ENCODE measurements at regions not wholly inside any gene's neighbourhood (a gene's known extent, or its start where the extent isn't known, plus 50 kb on each side); places are given as distances from the start of the nearest gene placed in this dataset.

DNA sequence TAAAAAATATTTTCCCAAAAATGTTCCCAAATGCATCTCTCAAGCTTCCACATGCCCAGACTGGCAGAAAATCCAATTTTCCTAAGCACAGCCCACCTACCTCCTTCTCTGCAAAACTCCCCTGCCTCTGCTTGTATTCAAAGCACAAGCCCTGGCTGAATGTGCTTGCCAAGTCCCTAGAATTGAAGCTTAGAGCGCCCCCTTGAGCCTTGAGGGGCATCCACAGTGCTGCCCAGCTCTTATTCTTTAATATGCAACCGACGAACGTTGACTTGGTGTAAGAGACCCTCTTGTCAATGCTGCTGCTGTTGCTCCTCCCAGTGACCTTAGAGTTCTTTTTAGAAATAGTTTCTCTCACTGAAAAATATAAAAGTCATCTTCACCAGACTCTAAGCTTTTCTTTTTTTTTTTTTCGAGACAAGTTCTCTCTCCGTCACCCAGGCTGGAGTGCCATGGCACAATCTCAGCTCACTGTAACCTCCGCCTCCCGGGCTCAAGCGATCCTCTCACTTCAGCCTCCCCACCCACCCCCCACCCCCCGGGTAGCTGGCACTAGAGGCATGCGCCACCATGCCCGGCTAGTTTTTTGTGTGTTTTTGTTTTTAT lies 63.5 kb upstream of the CAPRIN1 start:
- POLR2A ChIA-PET = interaction anchor here (0.7 kb wide), 3 partner anchors 183 to 948 kb away, joined by 3 to 4 read pairs (median 3); no protein-coding TSS in a partner anchor
- peak; percentile 91 for FAIRE-seq

DNA sequence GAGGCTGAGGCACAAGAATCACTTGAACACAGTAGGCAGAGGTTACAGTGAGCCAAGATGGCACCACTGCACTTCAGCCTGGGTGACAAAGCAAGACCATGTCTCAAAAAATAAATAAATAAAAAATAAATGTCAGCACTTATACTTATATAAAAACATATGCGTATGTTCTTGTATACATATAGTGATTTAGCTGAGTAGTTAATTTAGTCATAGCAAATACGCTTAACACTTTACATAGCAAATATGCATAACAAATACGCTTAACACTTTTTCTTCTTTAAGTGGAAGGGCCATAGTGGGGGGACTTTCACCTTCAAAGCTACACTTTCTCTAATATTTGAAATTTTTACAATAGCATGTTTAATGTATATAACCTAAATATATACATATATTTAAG lies 64.0 kb upstream of the CAPRIN1 start:
- H3K27ac ChIP-seq (ENCODE audit: insufficient read depth, low read depth, low read length) = no peak overlapping the region

More for the DNA sequence above, 63.5 kb upstream of the CAPRIN1 start:
- no peak for TF ChIP-seq POLR2AphosphoS5 (IDR thresholded peaks at IDR 0.05; ENCODE audit: insufficient read depth, low read depth, low read length)
- TF ChIP-seq, protein P1, sequence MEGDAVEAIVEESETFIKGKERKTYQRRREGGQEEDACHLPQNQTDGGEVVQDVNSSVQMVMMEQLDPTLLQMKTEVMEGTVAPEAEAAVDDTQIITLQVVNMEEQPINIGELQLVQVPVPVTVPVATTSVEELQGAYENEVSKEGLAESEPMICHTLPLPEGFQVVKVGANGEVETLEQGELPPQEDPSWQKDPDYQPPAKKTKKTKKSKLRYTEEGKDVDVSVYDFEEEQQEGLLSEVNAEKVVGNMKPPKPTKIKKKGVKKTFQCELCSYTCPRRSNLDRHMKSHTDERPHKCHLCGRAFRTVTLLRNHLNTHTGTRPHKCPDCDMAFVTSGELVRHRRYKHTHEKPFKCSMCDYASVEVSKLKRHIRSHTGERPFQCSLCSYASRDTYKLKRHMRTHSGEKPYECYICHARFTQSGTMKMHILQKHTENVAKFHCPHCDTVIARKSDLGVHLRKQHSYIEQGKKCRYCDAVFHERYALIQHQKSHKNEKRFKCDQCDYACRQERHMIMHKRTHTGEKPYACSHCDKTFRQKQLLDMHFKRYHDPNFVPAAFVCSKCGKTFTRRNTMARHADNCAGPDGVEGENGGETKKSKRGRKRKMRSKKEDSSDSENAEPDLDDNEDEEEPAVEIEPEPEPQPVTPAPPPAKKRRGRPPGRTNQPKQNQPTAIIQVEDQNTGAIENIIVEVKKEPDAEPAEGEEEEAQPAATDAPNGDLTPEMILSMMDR (IDR thresholded peaks at IDR 0.05; ENCODE audit: extremely low read depth in 1 of 2, insufficient read depth in 1 of 2, low read depth in 1 of 2, low read length in 2 of 2) = peak; percentile 90 to 91
- H2AFZ ChIP-seq (ENCODE audit: low read depth, low read length) = no peak overlapping the region
- no peak overlapping the region for H3K4me3 ChIP-seq (replicated peaks in 1 of 3; ENCODE audit: insufficient read depth in 1 of 3, low read depth in 1 of 3, low read length in 3 of 3)
- CTCF ChIA-PET = interaction anchor here (0.6 to 3.7 kb wide), 57 partner anchors 10 to 956 kb away, joined by 3 to 129 read pairs (median 4); partner anchors contain the start of gene ABTB2
- BruUV-seq (replicated peaks) = no TSS peak
- dilution Hi-C loops (cut with MboI; ENCODE audit: extremely low pct_ligation_motif_present, low sequenced_read_pairs) = no loop called here
- H3K4me2 ChIP-seq (ENCODE audit: insufficient read depth, low read length) = no peak overlapping the region
- intact Hi-C loops (cut with micrococcal nuclease) = loop anchor here (1.0 kb wide), 4 partner anchors 17 to 180 kb away; no protein-coding TSS in a partner anchor
- DNase-seq (ENCODE audit: low read depth, low spot score) = peak; percentile 80
- H3K36me3 ChIP-seq (ENCODE audit: control insufficient read depth in 2 of 2, extremely low read depth in 1 of 2, insufficient read depth in 2 of 2, low read length in 2 of 2) = no peaks in the 10 kb centered on the region
- no peak overlapping the region for H3K27ac ChIP-seq (ENCODE audit: insufficient read depth, low read depth, low read length)
- no peaks in the 10 kb centered on the region for H3K4me1 ChIP-seq (ENCODE audit: control insufficient read depth, extremely low read depth, insufficient read depth, low read length)
- no peak overlapping the region for H3K9ac ChIP-seq (replicated peaks; ENCODE audit: extremely low read depth, insufficient read depth, low read length)
- no peaks in the 10 kb centered on the region for H3K79me2 ChIP-seq (ENCODE audit: control insufficient read depth, insufficient read depth, low read length)
- peaks cover 2 to 3% of the 10 kb centered on the region in 2 experiments for H3K27me3 ChIP-seq (ENCODE audit: control insufficient read depth in 2 of 2, insufficient read depth in 2 of 2, low read length in 2 of 2)
- no peaks in the 10 kb centered on the region for H3K9me1 ChIP-seq (replicated peaks; ENCODE audit: control insufficient read depth, extremely low read depth, insufficient read depth, low read length)
- no peaks in the 10 kb centered on the region for H3K9me3 ChIP-seq (replicated peaks; ENCODE audit: control insufficient read depth, insufficient read depth, low read length)
- H4K20me1 ChIP-seq (replicated peaks; ENCODE audit: control insufficient read depth, extremely low read depth, insufficient read depth, low read length) = no peaks in the 10 kb centered on the region

More for the DNA sequence above, 64.0 kb upstream of the CAPRIN1 start:
- H3K9me3 ChIP-seq (replicated peaks; ENCODE audit: control insufficient read depth, insufficient read depth, low read length) = no peaks in the 10 kb centered on the region
- POLR2A ChIA-PET = interaction anchor here (0.7 kb wide), 3 partner anchors 182 to 948 kb away, joined by 3 to 4 read pairs (median 3); no protein-coding TSS in a partner anchor
- intact Hi-C loops (cut with micrococcal nuclease) = no loop called here
- no peak for DNase-seq (ENCODE audit: low read depth, low spot score)
- H3K27me3 ChIP-seq (ENCODE audit: control insufficient read depth in 2 of 2, insufficient read depth in 2 of 2, low read length in 2 of 2) = peaks cover 2 to 3% of the 10 kb centered on the region in 2 experiments
- CTCF ChIA-PET = interaction anchor here (0.6 to 3.7 kb wide), 58 partner anchors 9 to 956 kb away, joined by 3 to 129 read pairs (median 4); partner anchors contain the start of gene ABTB2
- no peaks in the 10 kb centered on the region for H3K79me2 ChIP-seq (ENCODE audit: control insufficient read depth, insufficient read depth, low read length)
- no peaks in the 10 kb centered on the region for H3K4me1 ChIP-seq (ENCODE audit: control insufficient read depth, extremely low read depth, insufficient read depth, low read length)
- no peak overlapping the region for H2AFZ ChIP-seq (ENCODE audit: low read depth, low read length)
- TF ChIP-seq POLR2AphosphoS5 (IDR thresholded peaks at IDR 0.05; ENCODE audit: insufficient read depth, low read depth, low read length) (no peak), EZH2 (IDR thresholded peaks at IDR 0.05; ENCODE audit: borderline replicate concordance, low read depth, low read length, severe bottlenecking) (no peak), GATA2 (IDR thresholded peaks at IDR 0.05; ENCODE audit: insufficient read depth, insufficient read length, low read depth, low read length) (no peak), POLR2A (IDR thresholded peaks at IDR 0.05; ENCODE audit: low read depth, low read length) (no peak), MYC (IDR thresholded peaks at IDR 0.05; ENCODE audit: low read depth, low read length) (no peak)
- TF ChIP-seq, protein P1 (IDR thresholded peaks at IDR 0.05; ENCODE audit: extremely low read depth in 1 of 2, insufficient read depth in 1 of 2, low read depth in 1 of 2, low read length in 2 of 2) = no peak
- H3K9me1 ChIP-seq (replicated peaks; ENCODE audit: control insufficient read depth, extremely low read depth, insufficient read depth, low read length) = no peaks in the 10 kb centered on the region
- no peak overlapping the region for H3K4me2 ChIP-seq (ENCODE audit: insufficient read depth, low read length)
- no TSS peak for BruUV-seq (replicated peaks)
- no peak overlapping the region for H3K9ac ChIP-seq (replicated peaks; ENCODE audit: extremely low read depth, insufficient read depth, low read length)
- FAIRE-seq = no peak
- dilution Hi-C loops (cut with MboI; ENCODE audit: extremely low pct_ligation_motif_present, low sequenced_read_pairs) = no loop called here
- H3K4me3 ChIP-seq (replicated peaks in 1 of 3; ENCODE audit: insufficient read depth in 1 of 3, low read depth in 1 of 3, low read length in 3 of 3) = no peak overlapping the region
- H4K20me1 ChIP-seq (replicated peaks; ENCODE audit: control insufficient read depth, extremely low read depth, insufficient read depth, low read length) = no peaks in the 10 kb centered on the region
- no peaks in the 10 kb centered on the region for H3K36me3 ChIP-seq (ENCODE audit: control insufficient read depth in 2 of 2, extremely low read depth in 1 of 2, insufficient read depth in 2 of 2, low read length in 2 of 2)
